GM13977 (cell line): ENCODE measurements at regions not wholly inside any gene's neighbourhood (a gene's known extent, or its start where the extent isn't known, plus 50 kb on each side); places are given as distances from the start of the nearest gene placed in this dataset.

ENCODE experiments used
- DNase-seq: peaks from one replicate; pipeline ENCODE4 v3.0.0; 2012; ENCODE audit warnings: low spot score
- in situ Hi-C: fragments of 300-500 bp; cut with MboI; formaldehyde crosslinking; loops from one replicate; pipeline ENCODE4 v1.12.0; 2022; ENCODE audit warnings: low sequenced_read_pairs, low pct_unique_long_range_greater_than_20kb, mixed read lengths, inconsistent platforms; ENCODE audit not compliant: unreplicated experiment
- TF ChIP-seq, protein P1 (sequence below): IDR thresholded peaks from 2 replicates; pipeline ENCODE4 v1.5.1; 2012; ENCODE audit warnings: mild to moderate bottlenecking, control low read depth; ENCODE audit not compliant: insufficient read depth; ENCODE audit errors: extremely low read depth, missing control alignments

DNA sequence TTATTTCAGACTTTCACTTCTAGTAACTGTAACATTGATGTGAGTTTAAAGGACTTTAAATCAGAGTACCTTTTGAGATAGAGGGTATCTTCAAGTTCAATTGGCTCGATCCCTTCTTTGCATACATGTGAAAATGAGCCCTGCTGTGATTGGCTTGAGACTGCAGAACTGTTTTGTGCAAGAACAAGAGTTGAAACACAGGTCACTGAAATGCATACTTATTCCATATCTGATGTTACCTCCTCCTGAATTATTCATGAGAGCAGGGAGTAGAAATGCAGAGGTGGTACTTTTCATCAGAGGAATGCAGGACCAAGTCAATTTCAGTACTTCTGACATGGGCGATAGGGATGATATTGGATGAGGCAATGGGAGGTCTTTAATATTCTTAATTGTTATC lies 459.5 kb downstream of the TLR4 start:
- in situ Hi-C loops: no loop called here
- DNase-seq: no peak
- TF ChIP-seq, protein P1, sequence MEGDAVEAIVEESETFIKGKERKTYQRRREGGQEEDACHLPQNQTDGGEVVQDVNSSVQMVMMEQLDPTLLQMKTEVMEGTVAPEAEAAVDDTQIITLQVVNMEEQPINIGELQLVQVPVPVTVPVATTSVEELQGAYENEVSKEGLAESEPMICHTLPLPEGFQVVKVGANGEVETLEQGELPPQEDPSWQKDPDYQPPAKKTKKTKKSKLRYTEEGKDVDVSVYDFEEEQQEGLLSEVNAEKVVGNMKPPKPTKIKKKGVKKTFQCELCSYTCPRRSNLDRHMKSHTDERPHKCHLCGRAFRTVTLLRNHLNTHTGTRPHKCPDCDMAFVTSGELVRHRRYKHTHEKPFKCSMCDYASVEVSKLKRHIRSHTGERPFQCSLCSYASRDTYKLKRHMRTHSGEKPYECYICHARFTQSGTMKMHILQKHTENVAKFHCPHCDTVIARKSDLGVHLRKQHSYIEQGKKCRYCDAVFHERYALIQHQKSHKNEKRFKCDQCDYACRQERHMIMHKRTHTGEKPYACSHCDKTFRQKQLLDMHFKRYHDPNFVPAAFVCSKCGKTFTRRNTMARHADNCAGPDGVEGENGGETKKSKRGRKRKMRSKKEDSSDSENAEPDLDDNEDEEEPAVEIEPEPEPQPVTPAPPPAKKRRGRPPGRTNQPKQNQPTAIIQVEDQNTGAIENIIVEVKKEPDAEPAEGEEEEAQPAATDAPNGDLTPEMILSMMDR: no peak

DNA sequence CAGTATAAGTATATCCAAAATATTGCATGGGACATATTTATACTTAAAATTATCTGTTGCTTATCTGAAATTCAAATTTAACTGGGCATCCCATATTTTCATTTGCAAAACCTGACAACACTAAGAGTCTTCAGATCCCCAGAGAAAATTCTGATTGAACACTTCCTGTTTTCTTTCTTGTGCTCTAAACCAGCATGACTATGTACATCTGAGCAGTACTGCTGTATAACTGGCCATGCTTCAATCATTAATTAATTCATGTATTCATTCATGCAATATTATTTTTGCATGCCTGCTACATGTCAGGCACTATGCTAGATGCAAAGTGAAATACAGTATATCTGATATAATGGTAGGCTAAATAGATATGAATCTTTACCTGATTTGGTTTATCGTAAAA lies 461.2 kb downstream of the TLR4 start:
- TF ChIP-seq, protein P1: no peak
- in situ Hi-C loops: no loop called here
- DNase-seq: no peak

DNA sequence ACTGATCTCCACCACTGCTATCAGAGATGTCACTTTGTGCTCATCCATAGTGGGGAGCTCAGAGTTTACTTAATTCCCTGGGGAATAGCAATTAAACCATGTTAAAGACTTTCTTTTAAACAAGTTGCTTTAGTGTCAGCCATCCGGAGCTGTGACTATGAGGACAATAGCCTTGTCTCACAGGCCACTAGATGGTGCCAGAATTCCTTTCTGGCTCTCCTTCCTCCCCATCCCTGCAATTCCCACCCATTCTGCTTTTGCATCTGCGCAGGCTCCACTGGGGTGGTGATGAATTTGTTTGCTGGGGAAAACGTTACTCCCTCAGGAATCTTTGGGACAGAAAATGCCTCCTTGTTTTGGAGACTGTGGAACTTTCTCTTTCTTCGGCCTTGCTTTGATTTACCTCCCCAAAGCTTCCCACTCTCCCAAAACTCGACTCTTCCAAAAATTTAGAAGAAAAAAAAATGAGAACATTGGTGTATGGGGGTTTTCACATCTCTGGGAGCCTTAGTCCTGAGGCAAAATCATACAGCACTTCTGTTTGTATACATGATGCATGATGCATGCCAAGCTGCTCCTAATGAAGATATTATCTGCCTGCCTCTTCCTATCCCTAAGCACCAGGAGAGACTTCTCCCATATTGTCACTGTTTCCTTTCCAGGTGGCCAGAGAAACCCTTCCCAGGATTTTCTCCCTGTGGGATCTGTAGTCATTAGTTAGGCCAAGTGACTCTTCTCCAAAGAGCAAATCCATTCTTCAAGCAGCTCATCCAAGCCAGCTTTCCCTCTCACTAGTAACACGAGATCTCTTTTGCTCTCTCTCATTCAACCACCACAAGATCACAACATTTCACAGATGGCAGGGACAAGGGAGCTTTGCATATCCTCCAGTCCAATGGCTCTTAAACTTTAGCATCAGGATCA lies 466.1 kb downstream of the TLR4 start:
- DNase-seq: peak; percentile 2
- in situ Hi-C loops: no loop called here

DNA sequence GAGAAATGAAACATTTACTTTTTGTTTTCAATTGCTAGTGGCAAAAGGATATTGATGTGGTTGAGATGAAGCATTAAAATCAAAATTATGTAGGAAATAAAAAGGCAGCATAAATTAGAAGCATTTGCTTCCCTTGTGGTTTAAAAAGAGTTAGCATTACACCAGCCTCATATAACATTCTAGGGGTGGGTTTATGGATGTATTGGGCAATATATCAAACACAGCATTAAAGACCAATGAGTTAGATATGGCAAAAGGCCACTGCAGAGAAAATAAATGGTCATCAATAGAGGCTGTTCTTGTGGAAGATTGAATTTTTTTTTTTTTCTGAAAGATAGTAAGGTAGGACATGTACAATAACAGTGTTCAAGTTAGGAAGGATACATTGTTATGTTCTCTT lies 473.0 kb downstream of the TLR4 start:
- in situ Hi-C loops: no loop called here

More for the DNA sequence above, 466.1 kb downstream of the TLR4 start:
- TF ChIP-seq, protein P1: peak; percentile 52

DNA sequence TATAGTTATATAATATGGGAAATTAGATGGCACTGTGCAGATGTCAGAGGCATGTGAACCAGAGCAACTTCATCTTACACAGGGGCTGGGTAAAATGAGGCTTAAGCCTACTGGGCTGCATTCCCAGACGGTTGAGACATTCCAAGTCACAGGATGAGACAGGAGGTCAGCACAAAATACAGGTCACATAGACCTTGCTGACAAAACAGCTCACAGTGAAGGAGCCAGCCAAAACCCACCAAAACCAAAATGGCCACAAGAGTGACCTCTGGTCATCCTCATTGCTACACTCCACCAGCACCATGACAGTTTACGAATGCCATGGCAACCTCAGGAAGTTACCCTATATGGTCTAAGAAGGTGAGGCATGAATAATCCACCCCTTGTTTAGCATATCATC lies 479.4 kb downstream of the TLR4 start:
- in situ Hi-C loops: no loop called here
- no peak for DNase-seq
- TF ChIP-seq, protein P1: no peak

More for the DNA sequence above, 473.0 kb downstream of the TLR4 start:
- DNase-seq: no peak
- TF ChIP-seq, protein P1: no peak

DNA sequence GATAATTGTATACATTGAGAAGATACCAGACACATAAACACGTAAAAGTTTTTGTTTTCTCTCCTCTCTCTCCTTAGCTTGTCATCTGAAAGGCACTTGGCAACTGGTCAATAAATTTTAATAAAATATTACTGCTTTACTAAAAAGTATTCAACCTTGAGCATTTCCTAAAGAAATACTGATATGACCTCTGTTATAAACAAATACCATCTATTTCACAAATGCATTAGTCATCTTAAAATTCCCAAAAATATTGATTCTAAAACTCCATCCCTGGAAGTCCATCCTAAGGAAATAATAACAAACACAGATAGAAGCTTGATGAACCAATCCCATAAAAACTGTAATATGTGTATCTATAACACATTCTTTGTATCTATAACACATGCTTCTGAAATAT lies 483.2 kb downstream of the TLR4 start:
- TF ChIP-seq, protein P1: no peak
- in situ Hi-C loops: no loop called here
- no peak for DNase-seq
